ENCODE measurements at regions not wholly inside any gene's neighbourhood (a gene's known extent, or its start where the extent isn't known, plus 50 kb on each side); places are given as distances from the start of the nearest gene placed in this dataset.

GRCh38 chr1:194809665-194810064, 1623.3 kb upstream of the B3GALT2 start:
- no peak for TF ChIP-seq CTCF (IDR thresholded peaks at IDR 0.05; ENCODE audit: low read depth, low read length)
- DNase-seq (ENCODE audit: extremely low read depth, low read depth): no peak

- no peak for TF ChIP-seq CTCF (IDR thresholded peaks at IDR 0.05; ENCODE audit: low read depth, low read length)
- DNase-seq (ENCODE audit: extremely low read depth, low read depth): no peak
These were observed 1622.8 kb upstream of the B3GALT2 start for GRCh38 chr1:194809215-194809614.

GRCh38 chr1:194807530-194808220, 1621.3 kb upstream of the B3GALT2 start:
- no peak for TF ChIP-seq CTCF (IDR thresholded peaks at IDR 0.05; ENCODE audit: low read depth, low read length)
- DNase-seq (ENCODE audit: extremely low read depth, low read depth): no peak

- no peak for TF ChIP-seq CTCF (IDR thresholded peaks at IDR 0.05; ENCODE audit: low read depth, low read length)
- no peak for DNase-seq (ENCODE audit: extremely low read depth, low read depth)
These were observed 1616.2 kb upstream of the B3GALT2 start for GRCh38 chr1:194802572-194802971.

- TF ChIP-seq CTCF (IDR thresholded peaks at IDR 0.05; ENCODE audit: low read depth, low read length): no peak
- no peak for DNase-seq (ENCODE audit: extremely low read depth, low read depth)
These were observed 1609.6 kb upstream of the B3GALT2 start for GRCh38 chr1:194795917-194796593.

- DNase-seq (ENCODE audit: extremely low read depth, low read depth): no peak
- TF ChIP-seq CTCF (IDR thresholded peaks at IDR 0.05; ENCODE audit: low read depth, low read length): no peak
These were observed 1600.6 kb upstream of the B3GALT2 start for GRCh38 chr1:194787001-194787400.

GRCh38 chr1:194786027-194786426, 1599.6 kb upstream of the B3GALT2 start:
- TF ChIP-seq CTCF (IDR thresholded peaks at IDR 0.05; ENCODE audit: low read depth, low read length): no peak
- no peak for DNase-seq (ENCODE audit: extremely low read depth, low read depth)
